GM23248 (cell line): ENCODE measurements at regions not wholly inside any gene's neighbourhood (a gene's known extent, or its start where the extent isn't known, plus 50 kb on each side); places are given as distances from the start of the nearest gene placed in this dataset.

Source experiments
- DNase-seq: peaks from one replicate; pipeline ENCODE4 v3.0.0-alpha.2; 2015
- H2AFZ ChIP-seq: fragments of 200-600 bp; sonication (generic); 2 replicates; pipeline ENCODE4 v1.6.1; 2016; ENCODE audit warnings: antibody characterized with exemption
- H3F3A ChIP-seq: fragments of 200-600 bp; sonication (generic); 2 replicates; pipeline ENCODE4 v1.6.1; 2016; ENCODE audit warnings: mild to moderate bottlenecking, antibody characterized with exemption, mixed run types; ENCODE audit not compliant: insufficient read depth
- H3K27ac ChIP-seq: fragments of 200-600 bp; sonication (generic); 2 replicates; pipeline ENCODE4 v1.5.1; 2016; ENCODE audit warnings: mild to moderate bottlenecking
- H3K27me3 ChIP-seq: fragments of 200-600 bp; sonication (generic); replicated peaks from 2 replicates; pipeline ENCODE4 v1.6.1; 2016; ENCODE audit warnings: mild to moderate bottlenecking; ENCODE audit not compliant: insufficient read depth
- H3K36me3 ChIP-seq: fragments of 200-600 bp; sonication (generic); 2 replicates; pipeline ENCODE4 v1.6.1; 2016; ENCODE audit warnings: low read depth, mild to moderate bottlenecking
- H3K4me1 ChIP-seq: fragments of 200-600 bp; sonication (generic); 2 replicates; pipeline ENCODE4 v1.6.1; 2016; ENCODE audit warnings: mild to moderate bottlenecking; ENCODE audit not compliant: insufficient read depth
- H3K4me2 ChIP-seq: fragments of 200-600 bp; sonication (generic); one replicate; pipeline ENCODE4 v1.6.1; 2016; ENCODE audit warnings: mild to moderate bottlenecking; ENCODE audit not compliant: unreplicated experiment
- H3K4me3 ChIP-seq: fragments of 200-600 bp; sonication (generic); 2 replicates; pipeline ENCODE4 v1.5.1; 2016; ENCODE audit warnings: mild to moderate bottlenecking
- H3K79me2 ChIP-seq: fragments of 200-600 bp; sonication (generic); 2 replicates; pipeline ENCODE4 v1.6.1; 2016; ENCODE audit warnings: mild to moderate bottlenecking; ENCODE audit not compliant: insufficient read depth
- H3K9ac ChIP-seq: fragments of 200-600 bp; sonication (generic); 2 replicates; pipeline ENCODE4 v1.6.1; 2016; ENCODE audit warnings: mild to moderate bottlenecking
- H3K9me2 ChIP-seq: fragments of 200-600 bp; sonication (generic); 2 replicates; pipeline ENCODE4 v1.6.1; 2016; ENCODE audit warnings: mixed run types, mild to moderate bottlenecking, moderate library complexity; ENCODE audit not compliant: insufficient read depth
- H3K9me3 ChIP-seq: fragments of 200-600 bp; sonication (generic); one replicate; pipeline ENCODE4 v1.6.1; 2017; ENCODE audit warnings: low read depth
- H4K20me1 ChIP-seq: fragments of 200-600 bp; sonication (generic); 2 replicates; pipeline ENCODE4 v1.6.0; 2016; ENCODE audit not compliant: insufficient read depth
- EZH2 ChIP-seq: fragments of 200-600 bp; sonication (generic); IDR thresholded peaks from 2 replicates; pipeline ENCODE4 v1.6.1; 2018; ENCODE audit warnings: antibody characterized with exemption, mild to moderate bottlenecking; ENCODE audit not compliant: insufficient read depth, poor library complexity, severe bottlenecking
- EZH2phosphoT487 ChIP-seq: fragments of 200-600 bp; sonication (generic); IDR thresholded peaks from 2 replicates; pipeline ENCODE4 v1.6.1; 2018; ENCODE audit warnings: antibody characterized with exemption, moderate library complexity, mild to moderate bottlenecking, low read depth; ENCODE audit not compliant: insufficient read depth
- WGBS, 2 experiments: methylation state at CpG; one replicate each; pipeline ENCODE4 v1.1.6; 2015 to 2017; ENCODE audit warnings: low lambda C conversion rate in 2 of 2, low coverage in 1 of 2; ENCODE audit errors: missing lambda C conversion rate in 2 of 2; 5-methylcytosine and 5-hydroxymethylcytosine counted together
- in situ Hi-C: fragments of 300-500 bp; cut with MboI; formaldehyde crosslinking; loops from 2 replicates; pipeline ENCODE4 v1.15.0; 2020

- in situ Hi-C loops: no loop called here
- Histone ChIP-seq H3K27ac (no peak overlapping the region), H3F3A (no peaks in the 10 kb centered on the region), H3K9me2 (no peaks in the 10 kb centered on the region), H3K4me1 (no peaks in the 10 kb centered on the region), H3K4me2 (no peak overlapping the region), H3K9ac (no peak overlapping the region), H3K9me3 (no peaks in the 10 kb centered on the region), H3K4me3 (no peak overlapping the region), H3K27me3 (no peaks in the 10 kb centered on the region), H3K79me2 (no peaks in the 10 kb centered on the region), H2AFZ (no peak overlapping the region), H4K20me1 (no peaks in the 10 kb centered on the region), H3K36me3 (no peaks in the 10 kb centered on the region)
- DNase-seq: no peak
- TF ChIP-seq EZH2: no peak
- TF ChIP-seq EZH2phosphoT487: no peak
Measured at GRCh38 chr13:91058919-91059318, 288.6 kb upstream of the MIR17HG start.

- H3K36me3 ChIP-seq: no peaks in the 10 kb centered on the region
- H3K9me2 ChIP-seq: no peaks in the 10 kb centered on the region
- no peak overlapping the region for H3K9ac ChIP-seq
- H3K4me3 ChIP-seq: no peak overlapping the region
- no peak overlapping the region for H3K27ac ChIP-seq
- no peak overlapping the region for H2AFZ ChIP-seq
- 11% methylated on average over 4 of the region's 4 CpGs for WGBS, 2 experiments
- H3K27me3 ChIP-seq: no peaks in the 10 kb centered on the region
- no peak for TF ChIP-seq EZH2phosphoT487
- no peak for TF ChIP-seq EZH2
- no peaks in the 10 kb centered on the region for H4K20me1 ChIP-seq
- H3F3A ChIP-seq: no peaks in the 10 kb centered on the region
- no peak overlapping the region for H3K4me2 ChIP-seq
- no peaks in the 10 kb centered on the region for H3K4me1 ChIP-seq
- H3K79me2 ChIP-seq: no peaks in the 10 kb centered on the region
- in situ Hi-C loops: no loop called here
- no peaks in the 10 kb centered on the region for H3K9me3 ChIP-seq
- DNase-seq: no peak
Measured at GRCh38 chr13:91066745-91067144, 280.7 kb upstream of the MIR17HG start.

- no peak for TF ChIP-seq EZH2phosphoT487
- no peak for TF ChIP-seq EZH2
- DNase-seq: no peak
- in situ Hi-C loops: no loop called here
- Histone ChIP-seq H3K4me1 (no peaks in the 10 kb centered on the region), H3K9me3 (no peaks in the 10 kb centered on the region), H3K9me2 (no peaks in the 10 kb centered on the region), H3K79me2 (no peaks in the 10 kb centered on the region), H3K4me3 (no peak overlapping the region), H3K27ac (no peak overlapping the region), H3F3A (no peaks in the 10 kb centered on the region), H3K36me3 (no peaks in the 10 kb centered on the region), H3K4me2 (no peak overlapping the region), H2AFZ (no peak overlapping the region), H4K20me1 (no peaks in the 10 kb centered on the region), H3K9ac (no peak overlapping the region), H3K27me3 (no peaks in the 10 kb centered on the region)
- 36 to 41% methylated on average over 2 of the region's 2 CpGs for WGBS, 2 experiments
Measured at GRCh38 chr13:91072486-91072885, 275.0 kb upstream of the MIR17HG start.

- Histone ChIP-seq H3K27ac (no peak overlapping the region), H3K9me3 (no peaks in the 10 kb centered on the region), H3K4me2 (no peak overlapping the region), H3K9ac (no peak overlapping the region), H4K20me1 (no peaks in the 10 kb centered on the region), H3F3A (no peaks in the 10 kb centered on the region), H2AFZ (no peak overlapping the region), H3K79me2 (no peaks in the 10 kb centered on the region), H3K27me3 (no peaks in the 10 kb centered on the region), H3K36me3 (no peaks in the 10 kb centered on the region), H3K4me1 (no peaks in the 10 kb centered on the region), H3K4me3 (no peak overlapping the region), H3K9me2 (no peaks in the 10 kb centered on the region)
- DNase-seq: no peak
- in situ Hi-C loops: no loop called here
- 16 to 23% methylated on average over 2 of the region's 2 CpGs for WGBS, 2 experiments
- TF ChIP-seq EZH2 (no peak), EZH2phosphoT487 (no peak)
Measured at GRCh38 chr13:91074091-91074490, 273.4 kb upstream of the MIR17HG start.

GRCh38 chr13:91076830-91077229 is 270.7 kb upstream of the MIR17HG start:
- Histone ChIP-seq H3K9ac (no peak overlapping the region), H3K4me3 (no peak overlapping the region), H2AFZ (no peak overlapping the region), H3K4me2 (no peak overlapping the region), H3K27ac (no peak overlapping the region), H4K20me1 (no peaks in the 10 kb centered on the region), H3K9me2 (no peaks in the 10 kb centered on the region), H3K79me2 (no peaks in the 10 kb centered on the region), H3K4me1 (no peaks in the 10 kb centered on the region), H3K27me3 (no peaks in the 10 kb centered on the region), H3K9me3 (no peaks in the 10 kb centered on the region), H3K36me3 (no peaks in the 10 kb centered on the region), H3F3A (no peaks in the 10 kb centered on the region)
- in situ Hi-C loops: no loop called here
- DNase-seq: no peak
- TF ChIP-seq EZH2 (no peak), EZH2phosphoT487 (no peak)
- WGBS, 2 experiments: 5 to 17% methylated on average over 2 of the region's 2 CpGs
